ENCODE measurements at regions not wholly inside any gene's neighbourhood (a gene's known extent, or its start where the extent isn't known, plus 50 kb on each side); places are given as distances from the start of the nearest gene placed in this dataset.
A peak's percentile ranks its signal among the peaks of the same experiment; 100 is the strongest.
"Not testable (repeated sequence)": the region's sequence is repeated elsewhere in the genome, so short reads cannot be mapped to it uniquely, and the experiment has no call there.

- no peak overlapping the region for H3K27ac ChIP-seq (ENCODE audit: insufficient read length, low read depth, low read length)
- H2BK5ac ChIP-seq (ENCODE audit: insufficient read length, low read length), result no peak overlapping the region
- H2BK120ac ChIP-seq (ENCODE audit: low read depth, low read length, poor library complexity, severe bottlenecking), result no peak overlapping the region
- no peaks in the 10 kb centered on the region for H3K79me1 ChIP-seq (ENCODE audit: insufficient read depth, low read depth, low read length, poor library complexity, severe bottlenecking)
- no peak overlapping the region for H2BK15ac ChIP-seq (ENCODE audit: low read depth, low read length)
- H2BK20ac ChIP-seq (ENCODE audit: low read depth, low read length, poor library complexity, severe bottlenecking), result no peak overlapping the region
- Mint-ChIP-seq H3K4me3 (0 out of 5 replicates have a peak overlapping the region, but pooled peaks of 1 of the 2 experiments have one; percentile 36), H3K4me1 (peaks cover 14 to 26% of the 10 kb centered on the region in 2 experiments), H3K9me3 (no peaks in the 10 kb centered on the region; a peak in 1 of 5 replicates), H3K36me3 (ENCODE audit: insufficient read depth in 1 of 3, low read depth in 3 of 3) (peaks cover 0 to 2% (median 0%) of the 10 kb centered on the region in 3 experiments; a peak in 1 of 7 replicates), H3K27ac (no peak overlapping the region), H3K27me3 (ENCODE audit: low read depth) (peaks cover 13% of the 10 kb centered on the region)
- TF ChIP-seq CTCF (conservative IDR thresholded peaks at IDR 0.05), result no peak
- DNase-seq, result peak; percentile 56
- H4K8ac ChIP-seq (replicated peaks; ENCODE audit: insufficient read length, low read depth, low read length), result no peak overlapping the region
- H3K4me1 ChIP-seq (ENCODE audit: insufficient read depth, low read length), result peaks cover 7% of the 10 kb centered on the region
- H3K9ac ChIP-seq (ENCODE audit: extremely low read depth, insufficient read length, low read length), result no peak overlapping the region
- H3K14ac ChIP-seq (ENCODE audit: insufficient read depth, low read length), result no peak overlapping the region
- no peak overlapping the region for H3T11ph ChIP-seq (ENCODE audit: low read length)
- no peak overlapping the region for H2AFZ ChIP-seq (ENCODE audit: low read length)
- no peak overlapping the region for H3K4ac ChIP-seq (ENCODE audit: low read depth, low read length)
- no peak overlapping the region for H2BK12ac ChIP-seq (ENCODE audit: insufficient read length, low read depth, low read length)
- H3K23ac ChIP-seq (ENCODE audit: insufficient read length, low read depth, low read length), result no peak overlapping the region
- no peak overlapping the region for H2AK5ac ChIP-seq (ENCODE audit: insufficient read length, low read length)
- no peaks in the 10 kb centered on the region for H3K79me2 ChIP-seq (ENCODE audit: insufficient read depth, low read length)
- no peak overlapping the region for H4K91ac ChIP-seq (ENCODE audit: insufficient read length, low read depth, low read length)
- no peaks in the 10 kb centered on the region for H3K9me3 ChIP-seq (ENCODE audit: control insufficient read depth, low read depth, low read length)
- no CpG with 5 or more reads among the region's 5 CpGs for WGBS (ENCODE audit: extremely low coverage, insufficient read length, low lambda C conversion rate)
- H3K27me3 ChIP-seq (ENCODE audit: insufficient read depth, low read length), result no peaks in the 10 kb centered on the region
- H3K18ac ChIP-seq (ENCODE audit: insufficient read length, low read depth, low read length), result no peak overlapping the region
- peaks cover 3% of the 10 kb centered on the region for H3K23me2 ChIP-seq (ENCODE audit: insufficient read length, low read depth, low read length, poor library complexity, severe bottlenecking)
- no peak overlapping the region for H3K4me2 ChIP-seq (ENCODE audit: insufficient read depth, insufficient read length, low read length)
- no peak overlapping the region for H3K56ac ChIP-seq (ENCODE audit: insufficient read length, low read depth, low read length)
- no peak overlapping the region for H4K5ac ChIP-seq (ENCODE audit: insufficient read length, low read depth, low read length)
- H4K20me1 ChIP-seq (ENCODE audit: control insufficient read depth, insufficient read depth, insufficient read length), result no peaks in the 10 kb centered on the region
These were observed 123.9 kb downstream of the KCNJ12 start for GRCh38 chr17:21500064-21500463.

DNA sequence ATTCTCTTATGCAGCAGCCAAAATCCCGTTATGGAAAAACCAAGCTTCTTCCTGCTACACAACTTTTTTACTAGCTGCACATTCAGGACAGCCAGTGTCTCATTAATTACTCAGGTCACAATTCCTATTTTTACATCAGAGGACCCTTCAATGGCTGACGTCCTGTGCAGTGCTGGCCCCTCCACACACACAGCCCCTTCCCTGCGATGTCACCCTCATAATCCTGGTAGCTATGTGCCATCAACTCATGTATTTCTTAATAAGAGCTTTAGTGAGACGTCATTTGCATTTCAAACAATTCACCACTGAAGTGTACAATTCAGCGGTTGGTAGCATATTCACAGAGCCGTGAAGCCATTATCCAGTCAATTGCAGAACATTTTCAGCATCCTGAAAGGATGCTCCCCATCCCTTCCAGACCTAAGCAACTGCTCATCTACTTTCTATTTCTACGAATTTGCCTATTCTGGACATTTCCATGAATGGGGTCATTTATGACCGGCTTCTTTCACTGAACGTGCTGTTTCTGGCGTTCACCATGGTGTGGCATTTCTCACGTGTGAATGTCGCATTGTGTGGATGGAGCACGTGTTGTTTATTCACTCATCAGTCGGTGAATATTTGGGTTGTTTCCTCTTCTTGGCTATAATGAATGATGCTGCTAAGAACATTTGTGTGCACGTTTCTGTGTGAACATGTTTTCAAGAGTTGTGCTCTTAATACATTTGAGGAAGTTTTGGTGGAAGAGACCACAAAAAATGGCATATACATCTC is 126.0 kb downstream of the KCNJ12 start:
- H2BK120ac ChIP-seq (ENCODE audit: low read depth, low read length, poor library complexity, severe bottlenecking); H2BK12ac ChIP-seq (ENCODE audit: insufficient read length, low read depth, low read length); H4K20me1 ChIP-seq (ENCODE audit: control insufficient read depth, insufficient read depth, insufficient read length); H3K18ac ChIP-seq (ENCODE audit: insufficient read length, low read depth, low read length); H4K8ac ChIP-seq (replicated peaks; ENCODE audit: insufficient read length, low read depth, low read length); H2BK15ac ChIP-seq (ENCODE audit: low read depth, low read length); DNase-seq; H3K4ac ChIP-seq (ENCODE audit: low read depth, low read length); H4K5ac ChIP-seq (ENCODE audit: insufficient read length, low read depth, low read length); H2AK5ac ChIP-seq (ENCODE audit: insufficient read length, low read length); H3T11ph ChIP-seq (ENCODE audit: low read length); H3K27ac Mint-ChIP-seq; H3K4me3 Mint-ChIP-seq; H2BK5ac ChIP-seq (ENCODE audit: insufficient read length, low read length); H4K91ac ChIP-seq (ENCODE audit: insufficient read length, low read depth, low read length); H3K36me3 Mint-ChIP-seq (ENCODE audit: insufficient read depth in 1 of 3, low read depth in 3 of 3); H2AFZ ChIP-seq (ENCODE audit: low read length); H3K27me3 ChIP-seq (ENCODE audit: insufficient read depth, low read length); H3K14ac ChIP-seq (ENCODE audit: insufficient read depth, low read length); H3K9me3 ChIP-seq (ENCODE audit: control insufficient read depth, low read depth, low read length); H2BK20ac ChIP-seq (ENCODE audit: low read depth, low read length, poor library complexity, severe bottlenecking); H3K4me2 ChIP-seq (ENCODE audit: insufficient read depth, insufficient read length, low read length); H3K9ac ChIP-seq (ENCODE audit: extremely low read depth, insufficient read length, low read length); H3K56ac ChIP-seq (ENCODE audit: insufficient read length, low read depth, low read length); H3K27ac ChIP-seq (ENCODE audit: insufficient read length, low read depth, low read length); H3K79me2 ChIP-seq (ENCODE audit: insufficient read depth, low read length); H3K9me3 Mint-ChIP-seq; H3K23me2 ChIP-seq (ENCODE audit: insufficient read length, low read depth, low read length, poor library complexity, severe bottlenecking); H3K4me1 ChIP-seq (ENCODE audit: insufficient read depth, low read length); H3K23ac ChIP-seq (ENCODE audit: insufficient read length, low read depth, low read length); H3K79me1 ChIP-seq (ENCODE audit: insufficient read depth, low read depth, low read length, poor library complexity, severe bottlenecking): not testable (repeated sequence)
- Mint-ChIP-seq H3K27me3 (ENCODE audit: low read depth) (peaks cover 11% of the 10 kb centered on the region), H3K4me1 (peaks cover 6 to 16% of the 10 kb centered on the region in 2 experiments)
- WGBS (ENCODE audit: extremely low coverage, insufficient read length, low lambda C conversion rate), result no CpG with 5 or more reads among the region's 15 CpGs

All from H9 (cell line).